Upper lobe of left lung (tissue), 6 donors: ENCODE measurements at regions not wholly inside any gene's neighbourhood (a gene's known extent, or its start where the extent isn't known, plus 50 kb on each side); places are given as distances from the start of the nearest gene placed in this dataset.

Experiments used
- ATAC-seq, 2 donors: fragments of 200-7000 bp; cut with Tn5 transposase; one replicate each; pipeline ENCODE4 v1.9.1; 2022; ENCODE audit warnings: mild to moderate bottlenecking in 2 of 2, moderate library complexity in 2 of 2; ENCODE audit not compliant: low FRiP score in 2 of 2
- DNase-seq, 2 donors: peaks; one replicate each; pipeline ENCODE4 v3.0.0-alpha.2; 2019 to 2020
- H3K27ac ChIP-seq, 4 donors: fragments of 200-600 bp; sonication (generic); one replicate each; pipeline ENCODE4 v1.5.1; 2016 to 2019
- H3K27me3 ChIP-seq, 4 donors: fragments of 200-600 bp; sonication (generic); one replicate each; pipeline ENCODE4 v1.5.1; 2017 to 2019
- H3K36me3 ChIP-seq, 4 donors: fragments of 200-600 bp; sonication (generic); one replicate each; pipeline ENCODE4 v1.5.1; 2016 to 2019
- H3K4me1 ChIP-seq, 4 donors: fragments of 200-600 bp; sonication (generic); one replicate each; pipeline ENCODE4 v1.5.1; 2018 to 2019
- H3K4me3 ChIP-seq, 4 donors: fragments of 200-600 bp; sonication (generic); one replicate each; pipeline ENCODE4 v1.5.1; 2017 to 2019; ENCODE audit warnings: mild to moderate bottlenecking in 2 of 4, moderate library complexity in 1 of 4
- H3K9me3 ChIP-seq, 4 donors: fragments of 200-600 bp; sonication (generic); one replicate each; pipeline ENCODE4 v1.5.1; 2018 to 2019
- CTCF ChIP-seq, 6 experiments: fragments of 450-650 bp in 4 of 6; fragments of 200-600 bp in 2 of 6; sonication (generic) in 2 of 6; IDR thresholded peaks; one replicate each; pipeline ENCODE4 v1.5.1; 2016 to 2019; ENCODE audit warnings: antibody characterized with exemption in 6 of 6
- EP300 ChIP-seq, 4 donors: sonication (generic); formaldehyde crosslinking; IDR thresholded peaks; one replicate each; pipeline ENCODE4 v1.5.1; 2017; ENCODE audit warnings: antibody characterized with exemption in 4 of 4, control low read depth in 2 of 4
- POLR2A ChIP-seq, 4 donors: fragments of 450-650 bp; IDR thresholded peaks; one replicate each; pipeline ENCODE4 v1.5.1; 2016 to 2017; ENCODE audit warnings: antibody characterized with exemption in 4 of 4, mild to moderate bottlenecking in 2 of 4
- POLR2AphosphoS5 ChIP-seq, 2 donors: sonication (generic); formaldehyde crosslinking; IDR thresholded peaks; one replicate each; pipeline ENCODE4 v1.5.1; 2017; ENCODE audit warnings: antibody characterized with exemption in 2 of 2
- WGBS, 2 donors: methylation state at CpG; one replicate each; pipeline ENCODE4 v1.1.5; 2017 to 2018; 5-methylcytosine and 5-hydroxymethylcytosine counted together
- donor health status: DM: no; HTN: no; CAD: no; lungs with moderate emphysema.
- donor health status: DM: no; HTN: yes; CAD: no; lungs with severe emphysema.

GRCh38 chr5:74237571-74238145, 402.9 kb downstream of the ENC1 start:
- Histone ChIP-seq H3K9me3 (no peaks in the 10 kb centered on the region), H3K27ac (no peak overlapping the region), H3K27me3 (no peaks in the 10 kb centered on the region), H3K36me3 (no peaks in the 10 kb centered on the region), H3K4me1 (peaks cover 0 to 5% (median 2%) of the 10 kb centered on the region in 4 donors), H3K4me3 (no peak overlapping the region)
- WGBS, 2 donors: 80 to 82% methylated on average over 3 of the region's 3 CpGs
- ATAC-seq: no peak
- DNase-seq: no peak
- TF ChIP-seq CTCF (IDR thresholded peaks at IDR 0.05): no peak

- Histone ChIP-seq H3K36me3 (no peaks in the 10 kb centered on the region), H3K4me1 (peaks cover 0 to 5% (median 0%) of the 10 kb centered on the region in 4 donors), H3K27ac (no peak overlapping the region), H3K4me3 (no peak overlapping the region), H3K9me3 (no peaks in the 10 kb centered on the region), H3K27me3 (no peaks in the 10 kb centered on the region)
- no peak for ATAC-seq
- TF ChIP-seq EP300 (IDR thresholded peaks at IDR 0.05) (no peak), CTCF (IDR thresholded peaks at IDR 0.05) (no peak), POLR2A (IDR thresholded peaks at IDR 0.05) (no peak), POLR2AphosphoS5 (IDR thresholded peaks at IDR 0.05) (no peak)
- DNase-seq: no peak
These were observed 405.0 kb downstream of the ENC1 start for GRCh38 chr5:74235552-74235951.

GRCh38 chr5:74233571-74233970, 407.0 kb downstream of the ENC1 start:
- H3K27me3 ChIP-seq: no peaks in the 10 kb centered on the region
- no peaks in the 10 kb centered on the region for H3K9me3 ChIP-seq
- TF ChIP-seq POLR2AphosphoS5 (IDR thresholded peaks at IDR 0.05) (no peak), POLR2A (IDR thresholded peaks at IDR 0.05) (no peak), EP300 (IDR thresholded peaks at IDR 0.05) (no peak), CTCF (IDR thresholded peaks at IDR 0.05) (no peak)
- H3K36me3 ChIP-seq: no peaks in the 10 kb centered on the region
- no peak overlapping the region for H3K27ac ChIP-seq
- WGBS, 2 donors: 84 to 86% methylated on average over 1 of the region's 1 CpG
- no peak overlapping the region for H3K4me3 ChIP-seq
- ATAC-seq (no peak), DNase-seq (no peak)
- no peaks in the 10 kb centered on the region for H3K4me1 ChIP-seq

GRCh38 chr5:74233091-74233490, 407.4 kb downstream of the ENC1 start:
- TF ChIP-seq POLR2AphosphoS5 (IDR thresholded peaks at IDR 0.05) (no peak), EP300 (IDR thresholded peaks at IDR 0.05) (no peak), CTCF (IDR thresholded peaks at IDR 0.05) (no peak), POLR2A (IDR thresholded peaks at IDR 0.05) (no peak)
- ATAC-seq (no peak), DNase-seq (no peak)
- no peaks in the 10 kb centered on the region for H3K27me3 ChIP-seq
- H3K4me1 ChIP-seq: no peaks in the 10 kb centered on the region
- no peak overlapping the region for H3K4me3 ChIP-seq
- H3K9me3 ChIP-seq: no peaks in the 10 kb centered on the region
- H3K27ac ChIP-seq: no peak overlapping the region
- no peaks in the 10 kb centered on the region for H3K36me3 ChIP-seq

- Histone ChIP-seq H3K36me3 (no peaks in the 10 kb centered on the region), H3K4me3 (no peak overlapping the region), H3K27ac (no peak overlapping the region), H3K27me3 (no peaks in the 10 kb centered on the region), H3K9me3 (no peaks in the 10 kb centered on the region), H3K4me1 (no peaks in the 10 kb centered on the region)
- no peak for TF ChIP-seq POLR2AphosphoS5 (IDR thresholded peaks at IDR 0.05)
- no peak for TF ChIP-seq CTCF (IDR thresholded peaks at IDR 0.05)
- no peak for TF ChIP-seq POLR2A (IDR thresholded peaks at IDR 0.05)
- TF ChIP-seq EP300 (IDR thresholded peaks at IDR 0.05): no peak
- DNase-seq (no peak), ATAC-seq (peak in 1 of 2 donors; percentile 19)
- 79 to 91% methylated on average over 2 of the region's 2 CpGs for WGBS, 2 donors
These were observed 408.3 kb downstream of the ENC1 start for GRCh38 chr5:74232276-74232675.
